Esophagus squamous epithelium (tissue), 5 donors: ENCODE measurements at regions not wholly inside any gene's neighbourhood (a gene's known extent, or its start where the extent isn't known, plus 50 kb on each side); places are given as distances from the start of the nearest gene placed in this dataset.

Experiments used
- DNase-seq: peaks from one replicate; lab custom pipeline; 2025; lab: John Stamatoyannopoulos, UW
- H3K27ac ChIP-seq, 4 donors: fragments of 200-600 bp; sonication (generic); one replicate each; pipeline ENCODE4 v1.5.1; 2016 to 2019; ENCODE audit warnings: mild to moderate bottlenecking in 1 of 4
- H3K27me3 ChIP-seq, 4 donors: fragments of 200-600 bp; sonication (generic); 1 replicate in 3 of 4; 2 replicates in 1 of 4; pipeline versions ENCODE4 v1.5.1 to v1.6.0; 2017 to 2021; ENCODE audit warnings: antibody characterized with exemption in 1 of 4
- H3K36me3 ChIP-seq, 3 donors: fragments of 200-600 bp; sonication (generic); one replicate each; pipeline ENCODE4 v1.5.1; 2016 to 2019
- H3K4me1 ChIP-seq, 3 donors: fragments of 200-600 bp; sonication (generic); one replicate each; pipeline ENCODE4 v1.5.1; 2017 to 2019
- H3K4me3 ChIP-seq, 4 donors: fragments of 200-600 bp; sonication (generic); 1 replicate in 3 of 4; 2 replicates in 1 of 4; pipeline ENCODE4 v1.5.1; 2016 to 2019; ENCODE audit warnings: mild to moderate bottlenecking in 2 of 4, moderate library complexity in 1 of 4
- H3K9me3 ChIP-seq, 3 donors: fragments of 200-600 bp; sonication (generic); one replicate each; pipeline ENCODE4 v1.5.1; 2016 to 2019
- POLR2A ChIP-seq, 4 donors: fragments of 450-650 bp; IDR thresholded peaks; one replicate each; pipeline ENCODE4 v1.6.1; 2017; ENCODE audit warnings: antibody characterized with exemption in 4 of 4, mild to moderate bottlenecking in 4 of 4, moderate library complexity in 3 of 4
- WGBS, 2 donors: methylation state at CpG; one replicate each; pipeline ENCODE4 v1.1.5; 2018; 5-methylcytosine and 5-hydroxymethylcytosine counted together
- intact Hi-C: fragments of 100-400 bp; cut with DNase I; formaldehyde crosslinking; loops from one replicate; pipeline ENCODE4 v1.15.0; 2022
- TF ChIP-seq, protein P1 (sequence below), 6 experiments: fragments of 450-650 bp in 4 of 6; fragments of 200-600 bp in 2 of 6; sonication (generic) in 2 of 6; IDR thresholded peaks; one replicate each; pipeline ENCODE4 v1.5.1; 2016 to 2019; ENCODE audit warnings: antibody characterized with exemption in 6 of 6, mild to moderate bottlenecking in 4 of 6, moderate library complexity in 4 of 6
- donor health status: DM: yes; HTN: yes; CAD: no.

- 71 to 81% methylated on average over 2 of the region's 2 CpGs for WGBS, 2 donors
- intact Hi-C loops, result no loop called here
Measured at GRCh38 chr3:3519266-3519665, 280.0 kb upstream of the LRRN1 start.

GRCh38 chr3:3516996-3517395 lies 282.2 kb upstream of the LRRN1 start:
- Histone ChIP-seq H3K4me1 (no peaks in the 10 kb centered on the region), H3K4me3 (no peak overlapping the region), H3K36me3 (no peaks in the 10 kb centered on the region), H3K27me3 (no peaks in the 10 kb centered on the region), H3K9me3 (no peaks in the 10 kb centered on the region), H3K27ac (no peak overlapping the region)
- 72 to 86% methylated on average over 4 of the region's 4 CpGs for WGBS, 2 donors
- intact Hi-C loops, result no loop called here
- DNase-seq, result no peak
- TF ChIP-seq, protein P1, sequence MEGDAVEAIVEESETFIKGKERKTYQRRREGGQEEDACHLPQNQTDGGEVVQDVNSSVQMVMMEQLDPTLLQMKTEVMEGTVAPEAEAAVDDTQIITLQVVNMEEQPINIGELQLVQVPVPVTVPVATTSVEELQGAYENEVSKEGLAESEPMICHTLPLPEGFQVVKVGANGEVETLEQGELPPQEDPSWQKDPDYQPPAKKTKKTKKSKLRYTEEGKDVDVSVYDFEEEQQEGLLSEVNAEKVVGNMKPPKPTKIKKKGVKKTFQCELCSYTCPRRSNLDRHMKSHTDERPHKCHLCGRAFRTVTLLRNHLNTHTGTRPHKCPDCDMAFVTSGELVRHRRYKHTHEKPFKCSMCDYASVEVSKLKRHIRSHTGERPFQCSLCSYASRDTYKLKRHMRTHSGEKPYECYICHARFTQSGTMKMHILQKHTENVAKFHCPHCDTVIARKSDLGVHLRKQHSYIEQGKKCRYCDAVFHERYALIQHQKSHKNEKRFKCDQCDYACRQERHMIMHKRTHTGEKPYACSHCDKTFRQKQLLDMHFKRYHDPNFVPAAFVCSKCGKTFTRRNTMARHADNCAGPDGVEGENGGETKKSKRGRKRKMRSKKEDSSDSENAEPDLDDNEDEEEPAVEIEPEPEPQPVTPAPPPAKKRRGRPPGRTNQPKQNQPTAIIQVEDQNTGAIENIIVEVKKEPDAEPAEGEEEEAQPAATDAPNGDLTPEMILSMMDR (IDR thresholded peaks at IDR 0.05), result no peak
- no peak for TF ChIP-seq POLR2A (IDR thresholded peaks at IDR 0.05)

More at GRCh38 chr3:3519266-3519665, 280.0 kb upstream of the LRRN1 start:
- Histone ChIP-seq H3K27me3 (no peaks in the 10 kb centered on the region), H3K4me3 (no peak overlapping the region), H3K4me1 (no peaks in the 10 kb centered on the region), H3K27ac (no peak overlapping the region), H3K9me3 (no peaks in the 10 kb centered on the region), H3K36me3 (no peaks in the 10 kb centered on the region)
- TF ChIP-seq, protein P1 (IDR thresholded peaks at IDR 0.05), result no peak
- TF ChIP-seq POLR2A (IDR thresholded peaks at IDR 0.05), result no peak
- DNase-seq, result no peak

DNA sequence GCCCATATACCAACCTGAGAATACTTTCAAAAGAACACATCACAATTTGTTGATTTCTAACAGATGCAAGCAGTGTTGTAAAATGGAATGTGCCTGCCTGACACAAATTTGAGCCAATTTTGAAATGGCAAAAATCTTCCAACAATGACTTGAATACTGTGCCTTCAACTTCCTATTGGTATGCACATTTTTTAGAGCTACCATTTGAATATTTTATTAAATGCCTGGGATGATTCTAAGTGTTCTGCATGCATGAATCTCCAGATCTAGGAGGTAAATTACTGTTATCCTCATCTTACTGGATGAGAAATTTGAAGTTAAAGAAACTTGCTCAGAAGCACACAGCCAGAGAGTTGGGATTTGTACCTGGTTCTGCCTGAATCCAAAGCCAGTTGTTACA lies 282.8 kb upstream of the LRRN1 start:
- no peaks in the 10 kb centered on the region for H3K36me3 ChIP-seq
- TF ChIP-seq, protein P1 (IDR thresholded peaks at IDR 0.05), result no peak
- TF ChIP-seq POLR2A (IDR thresholded peaks at IDR 0.05), result no peak
- DNase-seq, result no peak
- no peaks in the 10 kb centered on the region for H3K27me3 ChIP-seq
- H3K9me3 ChIP-seq, result no peaks in the 10 kb centered on the region
- no peaks in the 10 kb centered on the region for H3K4me1 ChIP-seq
- no peak overlapping the region for H3K4me3 ChIP-seq
- H3K27ac ChIP-seq, result no peak overlapping the region
- intact Hi-C loops, result no loop called here

DNA sequence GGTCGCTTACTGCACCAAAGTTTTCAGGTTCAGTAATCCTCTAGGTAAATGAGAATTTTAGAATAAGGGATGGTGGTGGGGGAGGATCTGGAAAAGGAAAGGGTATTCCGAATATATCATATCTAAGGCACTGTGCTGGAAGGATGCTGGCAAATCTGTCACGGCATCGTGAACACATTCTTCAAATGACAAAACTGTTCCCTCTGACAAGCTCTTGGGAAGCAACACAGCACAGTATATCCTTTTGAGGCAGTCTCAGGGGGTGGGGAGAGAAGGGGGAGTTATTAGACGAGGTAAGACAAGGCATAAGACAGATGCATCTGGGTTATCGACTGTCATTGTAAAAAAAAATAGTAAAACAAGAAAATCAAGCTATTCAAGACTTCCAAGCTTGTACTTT lies 289.6 kb upstream of the LRRN1 start:
- DNase-seq, result no peak
- peaks cover 0 to 13% (median 0%) of the 10 kb centered on the region in 3 donors for H3K4me1 ChIP-seq
- H3K27ac ChIP-seq, result no peak overlapping the region
- no peaks in the 10 kb centered on the region for H3K9me3 ChIP-seq
- 45 to 61% methylated on average over 6 of the region's 6 CpGs for WGBS, 2 donors
- H3K36me3 ChIP-seq, result no peaks in the 10 kb centered on the region
- H3K4me3 ChIP-seq, result no peak overlapping the region
- intact Hi-C loops, result no loop called here
- H3K27me3 ChIP-seq, result no peaks in the 10 kb centered on the region
- no peak for TF ChIP-seq POLR2A (IDR thresholded peaks at IDR 0.05)
- TF ChIP-seq, protein P1 (IDR thresholded peaks at IDR 0.05), result no peak

DNA sequence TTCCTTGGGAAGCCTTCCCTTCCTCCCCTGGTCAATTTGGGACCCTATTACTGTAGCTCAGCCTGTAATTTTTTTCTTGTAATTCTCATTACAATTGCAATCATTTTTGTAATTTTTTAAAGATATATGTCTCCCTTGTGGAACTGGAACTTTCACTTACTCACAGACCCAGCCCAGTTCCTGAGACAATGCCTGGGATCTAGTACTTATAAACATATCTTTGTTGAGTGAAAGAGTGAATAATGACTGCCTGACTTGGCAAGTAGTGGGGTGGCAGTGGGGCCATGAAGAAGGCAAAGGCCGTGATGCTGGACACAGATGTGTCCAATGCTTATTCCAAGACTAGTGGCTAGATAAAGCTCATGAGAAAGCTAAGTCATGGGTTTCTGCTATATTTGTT lies 294.5 kb upstream of the LRRN1 start:
- TF ChIP-seq, protein P1 (IDR thresholded peaks at IDR 0.05), result no peak
- TF ChIP-seq POLR2A (IDR thresholded peaks at IDR 0.05), result no peak
- Histone ChIP-seq H3K9me3 (no peaks in the 10 kb centered on the region), H3K36me3 (no peaks in the 10 kb centered on the region), H3K27me3 (no peaks in the 10 kb centered on the region), H3K4me3 (no peak overlapping the region), H3K4me1 (peaks cover 0 to 15% (median 0%) of the 10 kb centered on the region in 3 donors), H3K27ac (peak overlapping the region in 1 of 4 donors; percentile 16)
- intact Hi-C loops, result no loop called here
- DNase-seq, result no peak
- 50 to 67% methylated on average over 1 of the region's 1 CpG for WGBS, 2 donors
